Thoracic aorta (tissue), 2 donors: ENCODE measurements at regions not wholly inside any gene's neighbourhood (a gene's known extent, or its start where the extent isn't known, plus 50 kb on each side); places are given as distances from the start of the nearest gene placed in this dataset.

Experiments
- ATAC-seq: fragments of 150-250 bp; one replicate; pipeline ENCODE4 v1.8.0; 2017; ENCODE audit warnings: low read depth; ENCODE audit not compliant: insufficient number of reproducible peaks, low FRiP score
- DNase-seq: peaks from one replicate; pipeline ENCODE4 v3.0.0-alpha.2; 2020; ENCODE audit warnings: low spot score
- H3K27ac ChIP-seq, 2 donors: fragments of 200-600 bp; sonication (generic); 1 replicate in 1 of 2; 2 replicates in 1 of 2; pipeline ENCODE4 v1.5.1; 2016; ENCODE audit warnings: mild to moderate bottlenecking in 2 of 2, moderate library complexity in 2 of 2
- H3K27me3 ChIP-seq: fragments of 200-600 bp; sonication (generic); replicated peaks from 2 replicates; pipeline ENCODE4 v1.6.0; 2016; ENCODE audit warnings: mild to moderate bottlenecking; ENCODE audit not compliant: insufficient read depth
- H3K36me3 ChIP-seq: fragments of 200-600 bp; sonication (generic); one replicate; pipeline ENCODE4 v1.5.1; 2016
- H3K4me1 ChIP-seq, 2 donors: fragments of 200-600 bp; sonication (generic); 1 replicate in 1 of 2; 2 replicates in 1 of 2; pipeline versions ENCODE4 v1.5.1 to v1.6.0; 2016; ENCODE audit warnings: low read depth in 2 of 2, mild to moderate bottlenecking in 1 of 2; ENCODE audit not compliant: control insufficient read depth in 1 of 2
- H3K4me3 ChIP-seq: fragments of 200-600 bp; sonication (generic); 2 replicates; pipeline ENCODE4 v1.5.1; 2016; ENCODE audit warnings: mild to moderate bottlenecking
- H3K9me3 ChIP-seq: fragments of 200-600 bp; sonication (generic); 2 replicates; pipeline ENCODE4 v1.5.1; 2016
- TF ChIP-seq, protein P1 (sequence below): fragments of 200-600 bp; sonication (generic); IDR thresholded peaks from one replicate; pipeline ENCODE4 v1.5.1; 2019; ENCODE audit warnings: antibody characterized with exemption

DNA sequence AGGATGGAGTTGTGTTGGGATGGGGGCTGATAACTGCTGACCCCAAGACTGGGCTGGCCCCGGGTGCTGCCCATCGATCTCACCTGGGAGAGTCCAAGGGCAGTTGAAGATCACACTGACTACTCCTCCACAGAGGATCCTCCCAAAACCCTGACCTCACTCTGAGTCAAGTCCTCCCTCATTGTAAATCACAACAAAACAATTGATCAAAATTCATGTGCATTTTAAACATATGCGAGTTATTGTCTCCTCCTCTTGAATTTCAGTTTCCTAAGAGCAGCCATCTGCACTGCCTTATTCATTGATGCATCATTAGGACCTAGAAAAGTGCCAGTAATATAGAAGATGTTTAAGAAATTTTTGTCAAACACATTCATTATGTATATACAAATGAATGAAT, 273.6 kb downstream of the C1orf94 start:
- TF ChIP-seq, protein P1, sequence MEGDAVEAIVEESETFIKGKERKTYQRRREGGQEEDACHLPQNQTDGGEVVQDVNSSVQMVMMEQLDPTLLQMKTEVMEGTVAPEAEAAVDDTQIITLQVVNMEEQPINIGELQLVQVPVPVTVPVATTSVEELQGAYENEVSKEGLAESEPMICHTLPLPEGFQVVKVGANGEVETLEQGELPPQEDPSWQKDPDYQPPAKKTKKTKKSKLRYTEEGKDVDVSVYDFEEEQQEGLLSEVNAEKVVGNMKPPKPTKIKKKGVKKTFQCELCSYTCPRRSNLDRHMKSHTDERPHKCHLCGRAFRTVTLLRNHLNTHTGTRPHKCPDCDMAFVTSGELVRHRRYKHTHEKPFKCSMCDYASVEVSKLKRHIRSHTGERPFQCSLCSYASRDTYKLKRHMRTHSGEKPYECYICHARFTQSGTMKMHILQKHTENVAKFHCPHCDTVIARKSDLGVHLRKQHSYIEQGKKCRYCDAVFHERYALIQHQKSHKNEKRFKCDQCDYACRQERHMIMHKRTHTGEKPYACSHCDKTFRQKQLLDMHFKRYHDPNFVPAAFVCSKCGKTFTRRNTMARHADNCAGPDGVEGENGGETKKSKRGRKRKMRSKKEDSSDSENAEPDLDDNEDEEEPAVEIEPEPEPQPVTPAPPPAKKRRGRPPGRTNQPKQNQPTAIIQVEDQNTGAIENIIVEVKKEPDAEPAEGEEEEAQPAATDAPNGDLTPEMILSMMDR, result no peak
- no peak overlapping the region for H3K4me3 ChIP-seq
- H3K27me3 ChIP-seq, result no peaks in the 10 kb centered on the region
- ATAC-seq (no peak), DNase-seq (no peak)
- no peaks in the 10 kb centered on the region for H3K9me3 ChIP-seq
- H3K27ac ChIP-seq, result no peak overlapping the region
- H3K4me1 ChIP-seq, result no peaks in the 10 kb centered on the region
- H3K36me3 ChIP-seq, result no peaks in the 10 kb centered on the region

DNA sequence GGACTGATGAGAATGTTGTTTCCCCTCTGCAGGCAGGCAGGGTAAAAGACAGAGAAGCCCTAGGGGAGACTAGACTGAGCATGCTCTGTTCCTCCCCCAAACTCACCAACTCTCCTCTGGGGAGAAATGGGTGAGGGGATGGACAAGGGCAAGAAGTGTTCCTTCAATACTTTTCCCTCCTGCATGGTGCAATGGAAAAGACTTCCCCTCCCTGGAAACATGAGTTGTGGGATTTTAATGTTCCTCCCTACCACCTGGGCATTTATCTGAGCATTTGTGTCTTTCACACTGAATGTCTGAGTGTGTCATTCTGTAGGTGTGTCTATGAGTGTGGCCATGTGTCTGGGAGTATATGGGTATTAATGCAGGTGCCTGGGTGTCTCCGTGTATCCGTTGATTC, 275.7 kb downstream of the C1orf94 start:
- Histone ChIP-seq H3K27me3 (no peaks in the 10 kb centered on the region), H3K27ac (no peak overlapping the region), H3K9me3 (no peaks in the 10 kb centered on the region), H3K4me1 (no peaks in the 10 kb centered on the region), H3K36me3 (no peaks in the 10 kb centered on the region), H3K4me3 (no peak overlapping the region)
- DNase-seq, result no peak
- TF ChIP-seq, protein P1, result no peak
- no peak for ATAC-seq

DNA sequence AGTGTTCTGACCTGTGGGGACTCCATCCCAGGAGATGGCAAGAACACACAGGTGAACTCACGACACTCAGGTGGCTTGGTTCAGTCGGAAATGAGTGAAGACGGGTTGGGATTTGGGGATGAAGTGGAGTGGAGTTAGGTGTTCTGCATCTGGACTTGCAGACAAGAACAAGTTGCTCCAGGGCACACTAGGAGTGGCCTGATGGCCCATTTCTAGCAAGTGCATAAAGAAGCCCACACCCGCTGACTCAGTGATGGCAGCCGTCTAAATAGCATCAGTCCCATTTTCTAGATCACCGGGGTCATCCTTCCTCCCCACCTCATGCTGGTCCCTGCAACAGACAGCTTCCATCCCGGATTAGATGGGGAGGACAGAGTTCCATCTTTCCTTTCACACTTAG, 278.4 kb downstream of the C1orf94 start:
- TF ChIP-seq, protein P1, result no peak
- no peak overlapping the region for H3K4me3 ChIP-seq
- H3K9me3 ChIP-seq, result no peaks in the 10 kb centered on the region
- H3K4me1 ChIP-seq, result no peaks in the 10 kb centered on the region
- H3K36me3 ChIP-seq, result no peaks in the 10 kb centered on the region
- no peak for ATAC-seq
- no peak for DNase-seq
- no peaks in the 10 kb centered on the region for H3K27me3 ChIP-seq
- no peak overlapping the region for H3K27ac ChIP-seq

DNA sequence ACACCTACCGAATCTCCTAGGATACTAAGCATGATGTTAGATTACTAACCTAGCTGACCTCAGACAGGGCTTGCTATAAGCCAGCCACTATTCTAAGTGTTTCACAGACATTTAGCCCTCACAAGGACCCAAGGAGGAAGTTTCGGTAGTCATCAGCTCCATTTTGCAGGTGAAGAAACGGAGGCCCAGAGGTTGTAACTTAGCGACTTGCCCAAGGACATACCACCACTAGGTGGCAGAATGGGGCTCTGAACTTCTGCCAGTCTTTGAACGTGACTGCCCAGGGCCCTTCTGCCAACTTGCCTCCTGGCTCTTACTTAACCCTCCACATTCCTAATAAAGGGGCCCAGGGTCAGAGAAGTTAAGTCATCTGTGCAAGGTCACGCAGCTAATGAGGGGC, 283.5 kb downstream of the C1orf94 start:
- Histone ChIP-seq H3K27me3 (no peaks in the 10 kb centered on the region), H3K27ac (no peak overlapping the region), H3K9me3 (no peaks in the 10 kb centered on the region), H3K36me3 (no peaks in the 10 kb centered on the region), H3K4me1 (no peaks in the 10 kb centered on the region), H3K4me3 (no peak overlapping the region)
- TF ChIP-seq, protein P1, result no peak
- ATAC-seq (no peak), DNase-seq (no peak)

DNA sequence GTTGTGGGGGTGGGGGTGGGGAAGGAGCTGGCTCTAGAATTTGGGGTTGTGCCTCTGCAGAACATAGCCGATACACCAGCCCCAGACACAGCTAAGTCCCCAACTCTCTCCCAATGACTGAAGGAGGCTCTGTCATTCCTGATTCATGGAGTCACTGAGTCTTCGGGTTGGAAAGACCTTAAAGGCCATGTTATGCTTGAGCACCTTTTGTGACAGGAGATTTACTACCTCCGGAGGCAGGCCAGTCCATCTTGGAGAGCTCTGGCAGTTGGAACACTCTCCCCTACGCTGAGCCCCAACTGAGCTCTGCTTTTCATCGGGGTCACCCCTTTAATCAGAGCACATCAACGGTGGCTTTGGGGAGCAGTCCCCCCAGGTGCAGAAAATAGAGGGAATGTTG, 284.4 kb upstream of the GJB5 start:
- TF ChIP-seq, protein P1, result no peak
- Histone ChIP-seq H3K9me3 (no peaks in the 10 kb centered on the region), H3K36me3 (no peaks in the 10 kb centered on the region), H3K27ac (no peak overlapping the region), H3K4me1 (no peaks in the 10 kb centered on the region), H3K27me3 (no peaks in the 10 kb centered on the region), H3K4me3 (no peak overlapping the region)
- DNase-seq, result no peak
- no peak for ATAC-seq
